ENCODE measurements at regions not wholly inside any gene's neighbourhood (a gene's known extent, or its start where the extent isn't known, plus 50 kb on each side); places are given as distances from the start of the nearest gene placed in this dataset.

DNA sequence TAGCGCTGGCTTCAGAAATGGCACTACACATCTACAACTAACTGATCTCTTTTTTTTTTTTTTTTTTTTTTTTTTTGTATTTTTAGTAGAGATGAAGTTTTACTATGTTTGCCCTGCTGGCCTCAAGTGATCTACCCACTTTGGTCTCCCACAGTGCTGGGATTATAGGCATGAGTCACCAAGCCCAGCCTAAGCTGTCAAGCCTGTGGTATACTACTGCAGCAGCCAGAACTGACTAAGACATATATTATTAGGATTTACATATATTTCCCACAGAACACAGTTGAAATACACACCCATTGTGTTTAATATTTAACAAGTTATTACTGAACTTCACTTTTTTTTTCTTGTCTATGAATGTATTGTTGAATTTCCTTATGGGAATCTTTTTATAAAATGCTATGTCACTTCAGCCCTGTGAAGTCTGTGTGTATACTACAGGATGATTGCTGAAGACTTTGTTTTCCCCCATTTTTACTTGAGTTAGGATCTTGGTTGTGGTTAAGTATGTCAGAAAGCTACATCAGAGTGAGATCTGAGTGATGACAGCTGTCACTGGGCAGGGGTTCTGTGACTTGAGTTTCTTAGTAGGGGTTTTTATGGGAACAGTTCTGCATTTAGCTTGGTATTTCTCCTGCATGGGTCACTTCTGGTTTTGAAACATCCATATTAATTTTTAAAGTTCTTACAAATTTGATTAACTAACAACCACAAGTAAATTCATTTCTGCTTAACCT lies 481.5 kb downstream of the CDY2B start:
- no peaks in the 10 kb centered on the region for H3K27me3 ChIP-seq
- H3K36me3 ChIP-seq (ENCODE audit: low read depth, missing control alignments) = no peaks in the 10 kb centered on the region
- no peaks in the 10 kb centered on the region for H3K4me1 ChIP-seq
- 91 to 100% methylated on average over 1 of the region's 1 CpG for WGBS, 2 donors
- no peaks in the 10 kb centered on the region for H3K9me3 ChIP-seq
- no peak for DNase-seq
- no peak overlapping the region for H3K27ac ChIP-seq
- H3K4me3 ChIP-seq = no peak overlapping the region
- intact Hi-C loops (cut with DNase I; ENCODE audit: low total_unique reads) = no loop called here
- TF ChIP-seq, protein P1, sequence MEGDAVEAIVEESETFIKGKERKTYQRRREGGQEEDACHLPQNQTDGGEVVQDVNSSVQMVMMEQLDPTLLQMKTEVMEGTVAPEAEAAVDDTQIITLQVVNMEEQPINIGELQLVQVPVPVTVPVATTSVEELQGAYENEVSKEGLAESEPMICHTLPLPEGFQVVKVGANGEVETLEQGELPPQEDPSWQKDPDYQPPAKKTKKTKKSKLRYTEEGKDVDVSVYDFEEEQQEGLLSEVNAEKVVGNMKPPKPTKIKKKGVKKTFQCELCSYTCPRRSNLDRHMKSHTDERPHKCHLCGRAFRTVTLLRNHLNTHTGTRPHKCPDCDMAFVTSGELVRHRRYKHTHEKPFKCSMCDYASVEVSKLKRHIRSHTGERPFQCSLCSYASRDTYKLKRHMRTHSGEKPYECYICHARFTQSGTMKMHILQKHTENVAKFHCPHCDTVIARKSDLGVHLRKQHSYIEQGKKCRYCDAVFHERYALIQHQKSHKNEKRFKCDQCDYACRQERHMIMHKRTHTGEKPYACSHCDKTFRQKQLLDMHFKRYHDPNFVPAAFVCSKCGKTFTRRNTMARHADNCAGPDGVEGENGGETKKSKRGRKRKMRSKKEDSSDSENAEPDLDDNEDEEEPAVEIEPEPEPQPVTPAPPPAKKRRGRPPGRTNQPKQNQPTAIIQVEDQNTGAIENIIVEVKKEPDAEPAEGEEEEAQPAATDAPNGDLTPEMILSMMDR (IDR thresholded peaks at IDR 0.05) = no peak
- TF ChIP-seq POLR2A (IDR thresholded peaks at IDR 0.05) = no peak

DNA sequence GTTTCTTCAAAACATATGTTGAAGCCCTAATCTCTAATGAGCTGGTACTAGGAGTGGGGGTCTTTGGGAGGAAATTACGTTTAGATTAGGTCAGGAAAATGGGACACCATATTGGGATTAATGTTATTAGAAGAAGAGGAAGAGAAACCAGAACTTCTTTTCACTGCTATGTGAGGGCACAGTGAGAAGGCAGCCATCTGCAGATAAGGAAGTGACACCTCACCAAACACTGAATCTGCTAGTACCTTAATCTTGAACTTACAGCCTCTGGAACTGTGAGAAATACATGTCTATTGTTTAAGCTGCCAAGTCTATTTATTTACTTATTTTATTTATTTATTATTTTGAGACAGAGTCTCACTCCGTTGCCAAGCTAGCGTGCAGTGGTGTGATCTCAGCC lies 482.4 kb downstream of the CDY2B start:
- Histone ChIP-seq H3K27me3 (no peaks in the 10 kb centered on the region), H3K27ac (no peak overlapping the region), H3K36me3 (ENCODE audit: low read depth, missing control alignments) (no peaks in the 10 kb centered on the region), H3K4me3 (no peak overlapping the region), H3K4me1 (no peaks in the 10 kb centered on the region), H3K9me3 (no peaks in the 10 kb centered on the region)
- no peak for DNase-seq
- intact Hi-C loops (cut with DNase I; ENCODE audit: low total_unique reads) = no loop called here
- 65 to 79% methylated on average over 3 of the region's 3 CpGs for WGBS, 2 donors
- TF ChIP-seq, protein P1 (IDR thresholded peaks at IDR 0.05) = no peak
- TF ChIP-seq POLR2A (IDR thresholded peaks at IDR 0.05) = no peak

DNA sequence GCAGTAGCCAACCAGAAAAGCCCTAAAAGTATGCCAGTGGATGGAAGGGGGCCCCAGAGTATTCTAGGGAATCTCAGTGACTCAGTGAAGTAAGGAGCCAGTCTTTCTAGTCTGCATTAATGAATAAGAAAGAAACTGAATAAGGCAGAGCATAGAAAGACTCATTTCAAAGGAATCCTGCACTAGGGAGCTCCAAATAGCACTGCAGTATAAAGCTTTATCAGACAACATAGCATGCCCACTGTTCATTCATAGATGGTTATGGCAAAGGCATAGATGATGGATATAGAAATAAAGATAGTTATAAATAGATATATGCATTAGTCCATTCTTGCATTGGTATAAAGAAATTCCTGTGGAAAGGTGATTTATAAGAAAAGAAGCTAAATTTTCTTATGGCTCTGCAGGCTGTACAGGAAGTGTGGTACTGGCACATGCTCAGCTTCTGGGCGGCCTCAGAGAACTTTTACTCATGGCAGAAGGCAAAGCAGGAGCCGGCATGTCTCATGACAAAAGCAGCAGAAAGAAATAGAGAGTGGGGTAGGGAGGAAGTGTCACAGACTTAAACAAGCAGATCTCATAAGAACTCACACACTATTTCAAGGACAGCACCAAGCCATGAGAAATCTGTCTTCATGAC lies 498.5 kb downstream of the CDY2B start:
- no peak for TF ChIP-seq POLR2A (IDR thresholded peaks at IDR 0.05)
- TF ChIP-seq, protein P1 (IDR thresholded peaks at IDR 0.05) = no peak
- no peak overlapping the region for H3K4me3 ChIP-seq
- no peak for DNase-seq
- 57 to 59% methylated on average over 2 of the region's 2 CpGs for WGBS, 2 donors
- no peaks in the 10 kb centered on the region for H3K4me1 ChIP-seq
- no peaks in the 10 kb centered on the region for H3K9me3 ChIP-seq
- no peak overlapping the region for H3K27ac ChIP-seq
- no peaks in the 10 kb centered on the region for H3K27me3 ChIP-seq
- intact Hi-C loops (cut with DNase I; ENCODE audit: low total_unique reads) = no loop called here
- no peaks in the 10 kb centered on the region for H3K36me3 ChIP-seq (ENCODE audit: low read depth, missing control alignments)

DNA sequence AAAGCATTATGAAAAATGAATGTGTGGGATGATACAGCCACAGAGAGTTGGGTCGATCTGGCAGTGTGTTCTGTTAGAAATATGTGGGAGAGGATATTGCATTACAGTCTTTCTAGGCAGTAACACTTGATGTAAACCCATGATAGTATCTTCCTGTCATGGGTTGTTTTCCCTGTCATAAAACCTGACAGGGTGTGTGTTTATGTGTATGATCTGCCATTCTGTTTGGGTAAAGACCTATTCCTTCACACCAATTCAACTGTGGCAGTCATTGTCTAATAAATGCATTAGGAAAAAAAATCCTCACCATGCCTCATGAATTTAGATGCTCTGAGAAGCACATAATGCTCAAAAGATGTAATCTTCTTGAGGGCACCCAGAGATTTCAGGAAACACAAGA lies 501.7 kb downstream of the CDY2B start:
- Histone ChIP-seq H3K4me3 (no peak overlapping the region), H3K27me3 (no peaks in the 10 kb centered on the region), H3K9me3 (no peaks in the 10 kb centered on the region), H3K4me1 (no peaks in the 10 kb centered on the region), H3K27ac (no peak overlapping the region), H3K36me3 (ENCODE audit: low read depth, missing control alignments) (no peaks in the 10 kb centered on the region)
- WGBS, 2 donors = 0 to 27% methylated on average over 1 of the region's 1 CpG
- intact Hi-C loops (cut with DNase I; ENCODE audit: low total_unique reads) = no loop called here
- TF ChIP-seq, protein P1 (IDR thresholded peaks at IDR 0.05) = no peak
- TF ChIP-seq POLR2A (IDR thresholded peaks at IDR 0.05) = no peak
- DNase-seq = no peak

DNA sequence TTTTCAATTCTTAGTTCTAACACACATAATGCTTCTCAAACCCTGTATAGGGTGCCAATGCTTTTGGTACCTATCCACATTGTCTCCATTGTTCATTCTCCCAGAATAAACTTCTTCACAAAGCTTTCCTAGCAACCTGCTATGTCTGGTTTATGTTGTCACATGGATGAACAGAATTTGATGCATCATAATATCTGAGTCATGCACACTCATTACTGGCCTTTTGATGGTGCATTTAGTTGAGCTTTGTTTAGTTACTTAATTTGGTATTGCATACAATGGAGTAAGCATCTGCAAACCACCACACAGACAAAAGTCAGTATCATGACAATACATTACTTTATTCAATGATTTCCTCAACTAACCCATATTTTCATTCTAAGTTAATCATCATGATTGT lies 511.6 kb downstream of the CDY2B start:
- Histone ChIP-seq H3K4me3 (no peak overlapping the region), H3K9me3 (no peaks in the 10 kb centered on the region), H3K27me3 (no peaks in the 10 kb centered on the region), H3K36me3 (ENCODE audit: low read depth, missing control alignments) (no peaks in the 10 kb centered on the region), H3K27ac (no peak overlapping the region), H3K4me1 (no peaks in the 10 kb centered on the region)
- intact Hi-C loops (cut with DNase I; ENCODE audit: low total_unique reads) = no loop called here
- no peak for DNase-seq
- TF ChIP-seq, protein P1 (IDR thresholded peaks at IDR 0.05) = no peak
- TF ChIP-seq POLR2A (IDR thresholded peaks at IDR 0.05) = no peak
